ENCODE measurements at regions not wholly inside any gene's neighbourhood (a gene's known extent, or its start where the extent isn't known, plus 50 kb on each side); places are given as distances from the start of the nearest gene placed in this dataset.

- no peak for DNase-seq (ENCODE audit: low read depth)
These were observed 702.7 kb downstream of the MED13L start for GRCh38 chr12:115574826-115575225.

GRCh38 chr12:115572440-115572839 is 705.1 kb downstream of the MED13L start:
- no peak for DNase-seq (ENCODE audit: low read depth)

- DNase-seq (ENCODE audit: low read depth), result no peak
These were observed 706.0 kb downstream of the MED13L start for GRCh38 chr12:115571446-115571845.

- no peak for DNase-seq (ENCODE audit: low read depth)
These were observed 706.5 kb downstream of the MED13L start for GRCh38 chr12:115571027-115571426.

GRCh38 chr12:115570069-115570777 is 707.3 kb downstream of the MED13L start:
- DNase-seq (ENCODE audit: low read depth), result peak; percentile 37

GRCh38 chr12:115569345-115570068 is 708.0 kb downstream of the MED13L start:
- no peak for DNase-seq (ENCODE audit: low read depth)

GRCh38 chr12:115558281-115558680 is 719.2 kb downstream of the MED13L start:
- DNase-seq (ENCODE audit: low read depth), result no peak

GRCh38 chr12:115553622-115554021 is 723.9 kb downstream of the MED13L start:
- no peak for DNase-seq (ENCODE audit: low read depth)

- no peak for DNase-seq (ENCODE audit: low read depth)
These were observed 734.2 kb downstream of the MED13L start for GRCh38 chr12:115543269-115543668.

- DNase-seq (ENCODE audit: low read depth), result peak; percentile 2
These were observed 734.8 kb downstream of the MED13L start for GRCh38 chr12:115542656-115543055.

GRCh38 chr12:115541891-115542421 is 735.5 kb downstream of the MED13L start:
- peak; percentile 15 for DNase-seq (ENCODE audit: low read depth)

GRCh38 chr12:115528466-115528865 is 749.0 kb downstream of the MED13L start:
- DNase-seq (ENCODE audit: low read depth), result no peak

GRCh38 chr12:115521771-115522409 is 755.6 kb downstream of the MED13L start:
- no peak for DNase-seq (ENCODE audit: low read depth)

- no peak for DNase-seq (ENCODE audit: low read depth)
These were observed 757.6 kb downstream of the MED13L start for GRCh38 chr12:115519887-115520286.

GRCh38 chr12:115519359-115519758 is 758.1 kb downstream of the MED13L start:
- no peak for DNase-seq (ENCODE audit: low read depth)

GRCh38 chr12:115517913-115518312 is 759.6 kb downstream of the MED13L start:
- no peak for DNase-seq (ENCODE audit: low read depth)

GRCh38 chr12:115511986-115512711 is 765.3 kb downstream of the MED13L start:
- DNase-seq (ENCODE audit: low read depth), result no peak

- DNase-seq (ENCODE audit: low read depth), result no peak
These were observed 766.2 kb downstream of the MED13L start for GRCh38 chr12:115511305-115511704.

- DNase-seq (ENCODE audit: low read depth), result no peak
These were observed 768.5 kb downstream of the MED13L start for GRCh38 chr12:115508990-115509389.

GRCh38 chr12:115507951-115508722 is 769.4 kb downstream of the MED13L start:
- no peak for DNase-seq (ENCODE audit: low read depth)

GRCh38 chr12:115507560-115507889 is 770.0 kb downstream of the MED13L start:
- no peak for DNase-seq (ENCODE audit: low read depth)
